K562 (cell line): ENCODE measurements at regions not wholly inside any gene's neighbourhood (a gene's known extent, or its start where the extent isn't known, plus 50 kb on each side); places are given as distances from the start of the nearest gene placed in this dataset.

Experiments used
- ATAC-seq: fragments of 200-7000 bp; cut with Tn5 transposase; 3 replicates; pipeline ENCODE4 v1.9.1; 2020; ENCODE audit warnings: moderate library complexity
- BruUV-seq: library from RNA; stranded (reverse); fragments of 400-500 nt; replicated peaks from 2 replicates; lab custom pipeline; 2021; lab: Mats Ljungman, UMichigan
- CTCF ChIA-PET: fragments of 300-600 bp; formaldehyde crosslinking; extraction: SDS; loops from one replicate; lab custom pipeline; 2021; ENCODE audit warnings: low intra/inter-chr PET ratio; lab: Yijun Ruan, JAX
- POLR2A ChIA-PET: fragments of 300-600, 350-650 bp; sonication (Branson Sonifier 250); formaldehyde crosslinking; extraction: SDS; loops from one replicate; lab custom pipeline; 2021; ENCODE audit warnings: antibody characterized with exemption, inconsistent platforms; lab: Yijun Ruan, JAX
- DNase-seq, 4 experiments: peaks; one replicate each; pipeline versions ENCODE4 v3.0.0 to v3.0.0-alpha.2; 2011 to 2018; ENCODE audit warnings: low spot score in 3 of 4, mixed read lengths in 3 of 4; ENCODE audit errors: extremely low read depth in 1 of 4
- FAIRE-seq: peaks from 2 replicates; lab custom pipeline; 2011; peaks lifted over from hg19 to GRCh38; lab: Jason Lieb, UNC
- H2AFZ ChIP-seq: 2 replicates; pipeline ENCODE4 v1.6.0; 2011; ENCODE audit warnings: low read depth, low read length, control low read depth, inconsistent platforms
- H3K27ac ChIP-seq: fragments of 200-600 bp; 3 replicates; pipeline ENCODE4 v1.8.0; 2011; ENCODE audit warnings: low read depth, mild to moderate bottlenecking, control low read depth, inconsistent platforms, low read length, moderate library complexity, mixed read lengths; ENCODE audit errors: extremely low read depth
- H3K27me3 ChIP-seq, 2 experiments: fragments of 300-600 bp in 1 of 2; 2 replicates in 1 of 2; 3 replicates in 1 of 2; pipeline versions ENCODE4 v1.6.0 to v1.8.0; 2011; ENCODE audit warnings: inconsistent platforms in 2 of 2, low read length in 2 of 2, mild to moderate bottlenecking in 1 of 2, mixed read lengths in 1 of 2, moderate library complexity in 1 of 2; ENCODE audit not compliant: control insufficient read depth in 2 of 2, insufficient read depth in 2 of 2
- H3K36me3 ChIP-seq: fragments of 300-600 bp; 3 replicates; pipeline ENCODE4 v1.8.0; 2011; ENCODE audit warnings: mild to moderate bottlenecking, low read length, inconsistent platforms; ENCODE audit not compliant: control insufficient read depth, insufficient read depth
- H3K4me1 ChIP-seq, 2 experiments: fragments of 200-600 bp in 1 of 2; replicated peaks in 1 of 2; 2 replicates in 1 of 2; 3 replicates in 1 of 2; pipeline versions ENCODE4 v1.5.1 to v1.8.0; 2011; ENCODE audit warnings: inconsistent platforms in 2 of 2, low read length in 2 of 2, mild to moderate bottlenecking in 1 of 2, mixed read lengths in 1 of 2, moderate library complexity in 1 of 2; ENCODE audit not compliant: control insufficient read depth in 2 of 2, insufficient read depth in 2 of 2
- H3K4me2 ChIP-seq: 2 replicates; pipeline ENCODE4 v1.6.1; 2011; ENCODE audit warnings: low read length, control low read depth, inconsistent platforms, mixed read lengths; ENCODE audit not compliant: insufficient read depth
- H3K4me3 ChIP-seq: fragments of 200-600 bp; sonication (generic), shearing (Covaris generic); 2 replicates; pipeline ENCODE4 v1.5.1; 2016; ENCODE audit warnings: control low read depth, inconsistent platforms
- H3K79me2 ChIP-seq: fragments of 200-600 bp; 3 replicates; pipeline ENCODE4 v1.8.0; 2011; ENCODE audit warnings: low read length, inconsistent platforms; ENCODE audit not compliant: control insufficient read depth, insufficient read depth
- H3K9ac ChIP-seq, 2 experiments: 2 replicates each; pipeline versions ENCODE4 v1.6.0 to v1.6.1; 2011; ENCODE audit warnings: low read depth in 2 of 2, low read length in 2 of 2, control low read depth in 1 of 2, inconsistent platforms in 1 of 2, mild to moderate bottlenecking in 1 of 2, mixed read lengths in 1 of 2; ENCODE audit not compliant: insufficient read depth in 1 of 2
- H3K9me1 ChIP-seq: one replicate; pipeline ENCODE4 v1.6.0; 2011; ENCODE audit warnings: inconsistent platforms, mild to moderate bottlenecking, low read length, moderate library complexity; ENCODE audit not compliant: control insufficient read depth, insufficient read depth
- H3K9me3 ChIP-seq: replicated peaks from 2 replicates; pipeline ENCODE4 v1.5.1; 2011; ENCODE audit warnings: low read depth, low read length, inconsistent platforms; ENCODE audit not compliant: control insufficient read depth, insufficient read depth
- H4K20me1 ChIP-seq: replicated peaks from 2 replicates; pipeline ENCODE4 v1.6.1; 2011; ENCODE audit warnings: low read length, inconsistent platforms, mixed read lengths; ENCODE audit not compliant: control insufficient read depth, insufficient read depth
- ATF6 ChIP-seq: sonication (generic); formaldehyde crosslinking; IDR thresholded peaks from 2 replicates; pipeline ENCODE4 v1.4.0; 2020; ENCODE audit warnings: mild to moderate bottlenecking, missing genetic modification reagents
- HDGF ChIP-seq: fragments of 450-650 bp; IDR thresholded peaks from 2 replicates; pipeline ENCODE4 v1.6.1; 2016
- IRF9 ChIP-seq: fragments of 450-650 bp; IDR thresholded peaks from 2 replicates; pipeline ENCODE4 v1.6.1; 2016; ENCODE audit warnings: missing biosample characterization, missing genetic modification characterization
- MTA2 ChIP-seq: fragments of 450-650 bp; IDR thresholded peaks from 2 replicates; pipeline ENCODE4 v1.6.1; 2016; ENCODE audit warnings: low read depth
- USF2 ChIP-seq: sonication (generic); formaldehyde crosslinking; IDR thresholded peaks from 2 replicates; pipeline ENCODE4 v1.5.0; 2020; ENCODE audit warnings: missing genetic modification reagents
- ZNF184 ChIP-seq: sonication (generic); formaldehyde crosslinking; IDR thresholded peaks from 2 replicates; pipeline ENCODE4 v1.5.0; 2020; ENCODE audit warnings: missing genetic modification reagents
- ZNF589 ChIP-seq: fragments of 200-800 bp; sonication (Bioruptor generic); IDR thresholded peaks from 2 replicates; pipeline ENCODE4 v1.6.1; 2016; ENCODE audit warnings: low read depth, missing genetic modification characterization, missing compliant biosample characterization
- WGBS: fragments of 100-300 bp; shearing (Covaris generic); methylation state at CpG from one replicate; pipeline ENCODE4 v1.1.6; 2016; ENCODE audit warnings: low coverage, mixed read lengths; ENCODE audit not compliant: insufficient coverage; ENCODE audit errors: missing lambda C conversion rate; 5-methylcytosine and 5-hydroxymethylcytosine counted together
- in situ Hi-C: fragments of 300-500 bp; cut with MboI; formaldehyde crosslinking; loops from 4 replicates; pipeline ENCODE4 v1.15.0; 2018; ENCODE audit warnings: inconsistent platforms, mixed read lengths
- intact Hi-C: fragments of 100-400 bp; cut with micrococcal nuclease; formaldehyde crosslinking; loops from 2 replicates; pipeline ENCODE4 v1.14.2; 2022
- TF ChIP-seq, protein P1 (sequence below): sonication (generic); formaldehyde crosslinking; IDR thresholded peaks from 2 replicates; pipeline ENCODE4 v1.8.1; 2023; ENCODE audit warnings: mild to moderate bottlenecking, missing genetic modification reagents
- TF ChIP-seq, protein P2 (sequence below): sonication (generic); formaldehyde crosslinking; IDR thresholded peaks from 2 replicates; pipeline ENCODE4 v1.8.0; 2023; ENCODE audit warnings: missing genetic modification reagents, mild to moderate bottlenecking, borderline replicate concordance

DNA sequence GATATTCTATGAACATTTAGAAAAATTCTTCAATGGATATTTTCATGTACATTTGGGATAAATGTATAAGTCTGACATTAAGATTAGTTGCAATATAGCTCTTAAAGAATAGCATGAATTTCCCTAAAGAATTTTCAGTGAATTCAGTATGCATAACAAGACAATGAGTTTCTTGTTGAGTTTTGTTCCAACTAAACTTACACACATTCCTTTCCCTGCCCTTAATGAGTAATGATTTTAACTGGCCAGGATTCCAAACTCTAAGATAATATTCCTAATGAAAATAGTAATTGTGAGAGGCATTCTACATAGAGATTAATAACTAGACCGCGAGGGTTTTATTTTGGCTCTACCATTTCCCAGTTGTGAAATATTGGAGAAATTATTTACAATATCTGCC is 390.3 kb upstream of the GALNT5 start (continued):
- TF ChIP-seq ZNF589 (CRISPR knock-in tag) = no peak

DNA sequence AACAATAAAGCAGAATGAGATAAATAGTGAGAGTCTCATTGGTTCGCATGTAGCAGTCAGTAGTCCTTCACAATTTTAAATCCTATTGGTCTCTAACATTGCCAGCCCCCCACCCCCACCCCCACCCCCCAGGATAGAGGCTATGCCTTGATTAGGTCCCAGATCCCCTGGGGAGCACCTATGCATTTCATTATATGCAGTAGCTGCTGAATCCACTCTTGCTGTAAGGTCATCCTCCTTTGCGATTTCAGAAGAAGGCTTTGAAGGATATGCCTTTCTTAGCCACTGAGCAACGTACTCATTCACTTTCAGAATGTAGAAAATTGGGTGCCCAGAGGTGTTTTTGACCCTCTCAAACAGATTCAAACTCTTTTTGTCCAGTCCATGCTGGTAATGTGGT is 382.8 kb upstream of the GALNT5 start:
- DNase-seq (no peak), ATAC-seq (no peak), FAIRE-seq (no peak)
- Histone ChIP-seq H4K20me1 (no peaks in the 10 kb centered on the region), H3K9me1 (no peaks in the 10 kb centered on the region), H3K4me2 (no peak overlapping the region), H2AFZ (no peak overlapping the region; the same call in 1 of the 2 replicates), H3K27ac (no peak overlapping the region), H3K4me3 (no peak overlapping the region), H3K36me3 (no peaks in the 10 kb centered on the region), H3K27me3 (no peaks in the 10 kb centered on the region), H3K9me3 (no peaks in the 10 kb centered on the region), H3K79me2 (no peaks in the 10 kb centered on the region), H3K4me1 (no peaks in the 10 kb centered on the region), H3K9ac (no peak overlapping the region)
- intact Hi-C loops (no loop called here), in situ Hi-C loops (no loop called here)
- CTCF ChIA-PET = no interaction called here
- no TSS peak for BruUV-seq
- POLR2A ChIA-PET = no interaction called here
- 8% methylated on average over 3 of the region's 3 CpGs for WGBS
- no peak for TF ChIP-seq ATF6 (CRISPR knock-in tag)
- TF ChIP-seq MTA2 = no peak
- no peak for TF ChIP-seq USF2 (CRISPR knock-in tag)
- TF ChIP-seq, protein P1, sequence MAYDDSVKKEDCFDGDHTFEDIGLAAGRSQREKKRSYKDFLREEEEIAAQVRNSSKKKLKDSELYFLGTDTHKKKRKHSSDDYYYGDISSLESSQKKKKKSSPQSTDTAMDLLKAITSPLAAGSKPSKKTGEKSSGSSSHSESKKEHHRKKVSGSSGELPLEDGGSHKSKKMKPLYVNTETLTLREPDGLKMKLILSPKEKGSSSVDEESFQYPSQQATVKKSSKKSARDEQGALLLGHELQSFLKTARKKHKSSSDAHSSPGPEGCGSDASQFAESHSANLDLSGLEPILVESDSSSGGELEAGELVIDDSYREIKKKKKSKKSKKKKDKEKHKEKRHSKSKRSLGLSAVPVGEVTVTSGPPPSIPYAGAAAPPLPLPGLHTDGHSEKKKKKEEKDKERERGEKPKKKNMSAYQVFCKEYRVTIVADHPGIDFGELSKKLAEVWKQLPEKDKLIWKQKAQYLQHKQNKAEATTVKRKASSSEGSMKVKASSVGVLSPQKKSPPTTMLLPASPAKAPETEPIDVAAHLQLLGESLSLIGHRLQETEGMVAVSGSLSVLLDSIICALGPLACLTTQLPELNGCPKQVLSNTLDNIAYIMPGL (CRISPR knock-in tag) = no peak
- no peak for TF ChIP-seq HDGF
- TF ChIP-seq IRF9 = no peak
- TF ChIP-seq, protein P2, sequence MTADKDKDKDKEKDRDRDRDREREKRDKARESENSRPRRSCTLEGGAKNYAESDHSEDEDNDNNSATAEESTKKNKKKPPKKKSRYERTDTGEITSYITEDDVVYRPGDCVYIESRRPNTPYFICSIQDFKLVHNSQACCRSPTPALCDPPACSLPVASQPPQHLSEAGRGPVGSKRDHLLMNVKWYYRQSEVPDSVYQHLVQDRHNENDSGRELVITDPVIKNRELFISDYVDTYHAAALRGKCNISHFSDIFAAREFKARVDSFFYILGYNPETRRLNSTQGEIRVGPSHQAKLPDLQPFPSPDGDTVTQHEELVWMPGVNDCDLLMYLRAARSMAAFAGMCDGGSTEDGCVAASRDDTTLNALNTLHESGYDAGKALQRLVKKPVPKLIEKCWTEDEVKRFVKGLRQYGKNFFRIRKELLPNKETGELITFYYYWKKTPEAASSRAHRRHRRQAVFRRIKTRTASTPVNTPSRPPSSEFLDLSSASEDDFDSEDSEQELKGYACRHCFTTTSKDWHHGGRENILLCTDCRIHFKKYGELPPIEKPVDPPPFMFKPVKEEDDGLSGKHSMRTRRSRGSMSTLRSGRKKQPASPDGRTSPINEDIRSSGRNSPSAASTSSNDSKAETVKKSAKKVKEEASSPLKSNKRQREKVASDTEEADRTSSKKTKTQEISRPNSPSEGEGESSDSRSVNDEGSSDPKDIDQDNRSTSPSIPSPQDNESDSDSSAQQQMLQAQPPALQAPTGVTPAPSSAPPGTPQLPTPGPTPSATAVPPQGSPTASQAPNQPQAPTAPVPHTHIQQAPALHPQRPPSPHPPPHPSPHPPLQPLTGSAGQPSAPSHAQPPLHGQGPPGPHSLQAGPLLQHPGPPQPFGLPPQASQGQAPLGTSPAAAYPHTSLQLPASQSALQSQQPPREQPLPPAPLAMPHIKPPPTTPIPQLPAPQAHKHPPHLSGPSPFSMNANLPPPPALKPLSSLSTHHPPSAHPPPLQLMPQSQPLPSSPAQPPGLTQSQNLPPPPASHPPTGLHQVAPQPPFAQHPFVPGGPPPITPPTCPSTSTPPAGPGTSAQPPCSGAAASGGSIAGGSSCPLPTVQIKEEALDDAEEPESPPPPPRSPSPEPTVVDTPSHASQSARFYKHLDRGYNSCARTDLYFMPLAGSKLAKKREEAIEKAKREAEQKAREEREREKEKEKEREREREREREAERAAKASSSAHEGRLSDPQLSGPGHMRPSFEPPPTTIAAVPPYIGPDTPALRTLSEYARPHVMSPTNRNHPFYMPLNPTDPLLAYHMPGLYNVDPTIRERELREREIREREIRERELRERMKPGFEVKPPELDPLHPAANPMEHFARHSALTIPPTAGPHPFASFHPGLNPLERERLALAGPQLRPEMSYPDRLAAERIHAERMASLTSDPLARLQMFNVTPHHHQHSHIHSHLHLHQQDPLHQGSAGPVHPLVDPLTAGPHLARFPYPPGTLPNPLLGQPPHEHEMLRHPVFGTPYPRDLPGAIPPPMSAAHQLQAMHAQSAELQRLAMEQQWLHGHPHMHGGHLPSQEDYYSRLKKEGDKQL = no peak
- no peak for TF ChIP-seq ZNF184 (CRISPR knock-in tag)
